Right lobe of liver (tissue), 6 donors: ENCODE measurements at regions not wholly inside any gene's neighbourhood (a gene's known extent, or its start where the extent isn't known, plus 50 kb on each side); places are given as distances from the start of the nearest gene placed in this dataset.
"Not testable (repeated sequence)": the region's sequence is repeated elsewhere in the genome, so short reads cannot be mapped to it uniquely, and the experiment has no call there.

Source experiments
- ATAC-seq, 4 donors: fragments of 200-7000 bp; cut with Tn5 transposase; one replicate each; pipeline ENCODE4 v1.9.1; 2020; ENCODE audit warnings: mild to moderate bottlenecking in 4 of 4, moderate library complexity in 4 of 4
- DNase-seq, 3 donors: peaks; one replicate each; pipeline ENCODE4 v3.0.0-alpha.2; 2020
- H3K27ac ChIP-seq, 3 donors: fragments of 200-600 bp; one replicate each; pipeline ENCODE4 v1.8.0; 2022
- H3K27me3 ChIP-seq, 2 donors: fragments of 200-600 bp; one replicate each; pipeline ENCODE4 v1.8.0; 2022
- H3K36me3 ChIP-seq, 4 donors: fragments of 200-600 bp; sonication (generic) in 1 of 4; one replicate each; pipeline versions ENCODE4 v1.5.1 to v1.8.0; 2017 to 2022; ENCODE audit warnings: control low read depth in 1 of 4
- H3K4me1 ChIP-seq, 4 donors: fragments of 200-600 bp; sonication (generic) in 1 of 4; one replicate each; pipeline versions ENCODE4 v1.5.1 to v1.8.0; 2017 to 2022; ENCODE audit warnings: control low read depth in 1 of 4
- H3K4me3 ChIP-seq, 3 donors: fragments of 200-600 bp; one replicate each; pipeline ENCODE4 v1.8.0; 2022
- H3K9me3 ChIP-seq, 4 donors: fragments of 200-600 bp; sonication (generic) in 1 of 4; one replicate each; pipeline versions ENCODE4 v1.5.1 to v1.8.0; 2017 to 2022; ENCODE audit warnings: control low read depth in 1 of 4
- CTCF ChIP-seq, 4 donors: fragments of 200-600 bp in 3 of 4; fragments of 450-650 bp in 1 of 4; IDR thresholded peaks; one replicate each; pipeline versions ENCODE4 v1.5.1 to v1.8.0; 2016 to 2022; ENCODE audit warnings: antibody characterized with exemption in 4 of 4, mild to moderate bottlenecking in 2 of 4
- POLR2A ChIP-seq: fragments of 450-650 bp; IDR thresholded peaks from one replicate; pipeline ENCODE4 v1.6.1; 2017; ENCODE audit warnings: antibody characterized with exemption, mild to moderate bottlenecking
- WGBS: methylation state at CpG from one replicate; pipeline ENCODE4 v1.1.6; 2018; ENCODE audit warnings: low coverage, low lambda C conversion rate; ENCODE audit not compliant: insufficient coverage; ENCODE audit errors: missing lambda C conversion rate; 5-methylcytosine and 5-hydroxymethylcytosine counted together
- intact Hi-C, 2 donors: fragments of 100-400 bp; cut with DNase I; formaldehyde crosslinking; loops; one replicate each; pipeline versions ENCODE4 v1.11.2 to v1.14.1; 2022
- donor health status: DM: no; HTN: yes; CAD: no.
- donor health status: DM: no; HTN: no; CAD: no.
- donor health status: DM: no; HTN: no; CAD: no.
- donor health status: DM: no; HTN: yes; CAD: no.
- donor health status: DM: no; HTN: yes; CAD: no.

DNA sequence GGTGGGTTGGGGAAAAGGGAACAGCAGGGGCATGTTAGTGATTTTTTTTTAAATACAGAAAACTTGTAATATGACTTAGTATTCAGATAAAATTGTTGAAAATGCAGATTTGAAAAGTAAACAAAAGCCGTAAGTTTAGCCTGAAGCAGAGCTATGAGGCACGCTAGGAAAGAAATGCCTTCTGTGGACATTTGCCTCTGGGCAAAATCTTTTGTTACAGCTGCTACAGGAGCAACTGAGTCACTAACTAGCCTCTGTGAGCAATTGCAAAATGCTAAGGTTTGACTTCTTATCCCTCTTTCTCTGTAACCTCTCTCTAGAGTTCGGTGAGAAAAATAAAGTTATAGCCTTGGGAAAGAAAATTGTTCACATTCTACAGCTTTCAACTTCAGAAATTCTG is 350.0 kb downstream of the SLC7A11 start:
- no peak overlapping the region for H3K27ac ChIP-seq
- no peaks in the 10 kb centered on the region for H3K27me3 ChIP-seq
- H3K9me3 ChIP-seq: no peaks in the 10 kb centered on the region
- H3K36me3 ChIP-seq: no peaks in the 10 kb centered on the region
- H3K4me1 ChIP-seq: no peaks in the 10 kb centered on the region
- WGBS: 54% methylated on average over 3 of the region's 3 CpGs
- intact Hi-C loops: no loop called here
- TF ChIP-seq POLR2A (no peak), CTCF (IDR thresholded peaks at IDR 0.05) (no peak)
- DNase-seq (no peak), ATAC-seq (no peak)
- no peak overlapping the region for H3K4me3 ChIP-seq

- Histone ChIP-seq H3K36me3 (no peaks in the 10 kb centered on the region), H3K27me3 (no peaks in the 10 kb centered on the region), H3K4me3 (no peak overlapping the region), H3K9me3 (no peaks in the 10 kb centered on the region), H3K4me1 (no peaks in the 10 kb centered on the region), H3K27ac (no peak overlapping the region)
- TF ChIP-seq CTCF (IDR thresholded peaks at IDR 0.05) (no peak), POLR2A (no peak)
- WGBS: 48% methylated on average over 2 of the region's 2 CpGs
- ATAC-seq (no peak), DNase-seq (no peak)
- intact Hi-C loops: no loop called here
Observed at GRCh38 chr4:137890812-137891211, 351.3 kb downstream of the SLC7A11 start.

DNA sequence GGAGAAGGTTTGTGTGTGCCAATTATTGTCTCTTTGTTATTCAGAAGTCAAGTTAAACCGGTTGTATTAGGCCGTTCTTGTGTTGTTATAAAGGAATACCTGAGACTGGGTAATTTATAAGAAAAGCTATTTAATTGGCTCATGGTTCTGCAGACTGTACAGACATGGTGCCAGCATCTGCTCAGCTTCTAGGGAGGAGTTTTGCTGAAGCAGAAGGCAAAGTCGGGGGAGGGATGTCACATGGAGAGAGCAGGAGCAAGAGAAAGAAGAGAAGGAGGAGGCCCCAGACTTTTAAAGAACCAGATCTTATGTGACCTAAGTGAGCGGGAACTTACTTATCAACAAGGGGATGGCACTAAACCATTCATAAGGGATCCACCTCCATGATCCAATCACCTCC is 349.3 kb upstream of the PCDH18 start:
- WGBS: 62% methylated on average over 3 of the region's 4 CpGs
- no peak overlapping the region for H3K27ac ChIP-seq
- no peak overlapping the region for H3K4me3 ChIP-seq
- no peak for DNase-seq
- H3K27me3 ChIP-seq: no peaks in the 10 kb centered on the region
- TF ChIP-seq CTCF (IDR thresholded peaks at IDR 0.05): no peak
- no peak for TF ChIP-seq POLR2A
- no peaks in the 10 kb centered on the region for H3K36me3 ChIP-seq
- H3K4me1 ChIP-seq: no peaks in the 10 kb centered on the region
- ATAC-seq: no peak
- H3K9me3 ChIP-seq: no peaks in the 10 kb centered on the region
- intact Hi-C loops: no loop called here

GRCh38 chr4:137868067-137868466 is 335.8 kb upstream of the PCDH18 start:
- H3K9me3 ChIP-seq, ATAC-seq, H3K4me1 ChIP-seq, H3K36me3 ChIP-seq, H3K4me3 ChIP-seq, DNase-seq, intact Hi-C loops, H3K27me3 ChIP-seq, H3K27ac ChIP-seq: not testable (repeated sequence)
- WGBS: 68% methylated on average over 2 of the region's 3 CpGs

- WGBS: 58% methylated on average over 3 of the region's 3 CpGs
- intact Hi-C loops: no loop called here
- TF ChIP-seq POLR2A (no peak), CTCF (IDR thresholded peaks at IDR 0.05) (no peak)
- no peaks in the 10 kb centered on the region for H3K9me3 ChIP-seq
- no peaks in the 10 kb centered on the region for H3K4me1 ChIP-seq
- no peaks in the 10 kb centered on the region for H3K27me3 ChIP-seq
- no peak overlapping the region for H3K27ac ChIP-seq
- no peak for ATAC-seq
- no peak overlapping the region for H3K4me3 ChIP-seq
- H3K36me3 ChIP-seq: no peaks in the 10 kb centered on the region
- DNase-seq: no peak
Observed at GRCh38 chr4:137866671-137867070, 334.4 kb upstream of the PCDH18 start.
